Subcutaneous abdominal adipose tissue (tissue), 5 donors: ENCODE measurements at regions not wholly inside any gene's neighbourhood (a gene's known extent, or its start where the extent isn't known, plus 50 kb on each side); places are given as distances from the start of the nearest gene placed in this dataset.

ENCODE experiments used
- H3K27ac ChIP-seq: one replicate; pipeline ENCODE4 v1.7.0; 2013; ENCODE audit warnings: low read depth, mild to moderate bottlenecking, inconsistent platforms, low read length, moderate library complexity
- H3K27me3 ChIP-seq, 5 donors: one replicate each; pipeline ENCODE4 v1.7.0; 2013; ENCODE audit warnings: low read length in 5 of 5, inconsistent platforms in 1 of 5; ENCODE audit not compliant: control insufficient read depth in 5 of 5, insufficient read depth in 4 of 5
- H3K36me3 ChIP-seq, 5 donors: one replicate each; pipeline ENCODE4 v1.7.0; 2013; ENCODE audit warnings: low read length in 5 of 5; ENCODE audit not compliant: control insufficient read depth in 5 of 5, insufficient read depth in 5 of 5
- H3K4me1 ChIP-seq, 5 donors: one replicate each; pipeline ENCODE4 v1.7.0; 2013; ENCODE audit warnings: low read length in 5 of 5, mild to moderate bottlenecking in 3 of 5, moderate library complexity in 1 of 5; ENCODE audit not compliant: control insufficient read depth in 5 of 5, insufficient read depth in 5 of 5
- H3K4me3 ChIP-seq, 5 donors: one replicate each; pipeline ENCODE4 v1.7.0; 2013; ENCODE audit warnings: low read length in 5 of 5, low read depth in 1 of 5
- H3K9ac ChIP-seq, 5 donors: one replicate each; pipeline ENCODE4 v1.7.0; 2013; ENCODE audit warnings: low read length in 5 of 5, mild to moderate bottlenecking in 4 of 5, moderate library complexity in 3 of 5
- H3K9me3 ChIP-seq, 5 donors: one replicate each; pipeline ENCODE4 v1.7.0; 2013; ENCODE audit warnings: low read length in 5 of 5; ENCODE audit not compliant: control insufficient read depth in 5 of 5
- donor health status: healthy.
- donor health status: healthy.
- donor health status: healthy.
- donor health status: healthy.
- donor health status: healthy.

DNA sequence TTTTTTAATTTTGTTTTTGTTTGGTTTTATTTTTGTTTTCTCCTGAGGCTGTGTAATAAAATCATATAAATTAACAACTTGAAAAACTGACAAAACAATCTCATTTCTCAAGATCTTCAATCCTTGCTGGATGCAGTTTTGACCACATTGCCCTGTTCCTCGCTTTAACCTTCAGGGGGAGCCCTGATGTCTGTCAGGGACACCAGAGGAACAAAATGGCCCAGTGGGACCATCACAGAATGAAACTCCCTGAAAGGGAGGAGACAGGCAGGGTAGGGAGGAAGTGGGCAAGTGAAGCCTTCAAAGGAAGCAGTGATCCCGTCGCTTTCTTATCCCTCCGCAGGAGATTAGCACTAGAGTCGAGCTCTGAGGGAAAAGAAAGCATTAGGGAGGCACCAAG lies 274.9 kb upstream of the LDB2 start:
- H3K4me1 ChIP-seq = peaks cover 0 to 8% (median 4%) of the 10 kb centered on the region in 5 donors
- no peaks in the 10 kb centered on the region for H3K9me3 ChIP-seq
- H3K4me3 ChIP-seq = no peak overlapping the region
- no peaks in the 10 kb centered on the region for H3K36me3 ChIP-seq
- no peak overlapping the region for H3K9ac ChIP-seq
- H3K27me3 ChIP-seq = no peaks in the 10 kb centered on the region
- H3K27ac ChIP-seq = no peak overlapping the region

DNA sequence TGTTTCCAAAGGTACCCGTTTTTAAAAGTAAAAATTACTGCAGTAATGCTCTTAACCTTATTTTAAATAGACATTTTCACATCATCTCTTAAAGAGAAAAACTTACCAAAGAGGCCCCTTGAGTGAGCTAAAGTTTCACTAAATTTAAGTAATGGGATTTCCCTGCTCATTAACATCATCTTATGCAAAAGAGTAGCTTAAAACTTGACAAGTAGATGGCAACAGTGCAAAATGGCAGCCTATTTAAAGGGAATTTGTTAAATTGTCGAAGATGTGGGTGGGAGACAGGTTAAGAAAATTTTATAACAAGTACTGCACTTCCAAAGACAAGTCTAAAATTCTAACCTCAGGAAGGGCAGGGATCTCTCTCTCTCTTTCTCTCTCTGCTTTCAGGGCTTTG lies 271.7 kb upstream of the LDB2 start:
- Histone ChIP-seq H3K27ac (no peak overlapping the region), H3K36me3 (no peaks in the 10 kb centered on the region), H3K9me3 (no peaks in the 10 kb centered on the region)

DNA sequence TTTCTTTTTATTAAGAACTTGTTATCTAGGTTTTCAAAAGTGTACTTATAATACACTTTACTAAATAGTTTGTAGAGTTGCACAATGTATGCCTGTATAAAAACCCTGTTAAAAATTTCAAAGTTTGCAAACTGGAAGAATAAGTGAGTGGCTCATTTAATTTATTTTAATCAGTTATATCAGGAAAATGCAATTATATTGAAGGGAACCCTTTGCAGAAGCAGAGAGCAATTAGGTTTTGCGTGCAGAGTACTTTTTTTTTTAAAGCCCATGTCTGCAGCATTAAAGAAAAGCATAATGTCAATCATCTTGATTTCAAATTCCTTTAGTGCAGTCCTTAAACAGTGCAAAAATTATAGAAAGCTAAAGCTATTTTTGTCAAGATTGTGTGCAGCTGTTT lies 271.3 kb upstream of the LDB2 start:
- Histone ChIP-seq H3K36me3 (no peaks in the 10 kb centered on the region), H3K4me1 (peaks cover 0 to 23% (median 16%) of the 10 kb centered on the region in 5 donors), H3K27ac (no peak overlapping the region), H3K4me3 (no peak overlapping the region), H3K27me3 (no peaks in the 10 kb centered on the region), H3K9ac (no peak overlapping the region), H3K9me3 (no peaks in the 10 kb centered on the region)

More for the DNA sequence above, 271.7 kb upstream of the LDB2 start:
- Histone ChIP-seq H3K9ac (no peak overlapping the region), H3K4me1 (peaks cover 0 to 23% (median 16%) of the 10 kb centered on the region in 5 donors), H3K27me3 (no peaks in the 10 kb centered on the region), H3K4me3 (no peak overlapping the region)

DNA sequence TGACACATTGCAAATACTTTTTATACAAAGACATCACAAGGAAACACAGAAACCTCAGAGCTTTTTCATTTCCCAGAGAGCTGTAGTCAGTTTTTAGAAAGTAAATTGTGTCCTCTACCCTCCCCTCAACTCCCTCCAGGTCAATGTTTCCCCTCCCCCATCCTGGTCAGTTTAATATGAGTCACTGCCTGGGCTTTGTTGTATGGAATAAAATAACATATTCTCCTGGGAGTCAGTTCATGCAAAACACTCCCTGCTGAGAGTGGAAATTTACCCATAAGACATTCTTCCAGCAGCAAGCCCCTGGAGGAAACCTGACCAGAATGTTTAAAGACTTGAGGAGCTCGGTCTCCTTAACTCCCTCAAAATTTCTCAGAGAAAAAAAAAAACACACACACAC lies 270.1 kb upstream of the LDB2 start:
- H3K9ac ChIP-seq = no peak overlapping the region
- no peak overlapping the region for H3K4me3 ChIP-seq
- no peaks in the 10 kb centered on the region for H3K9me3 ChIP-seq
- H3K27me3 ChIP-seq = no peaks in the 10 kb centered on the region
- H3K27ac ChIP-seq = no peak overlapping the region
- H3K36me3 ChIP-seq = no peaks in the 10 kb centered on the region
- peaks cover 0 to 23% (median 15%) of the 10 kb centered on the region in 5 donors for H3K4me1 ChIP-seq

DNA sequence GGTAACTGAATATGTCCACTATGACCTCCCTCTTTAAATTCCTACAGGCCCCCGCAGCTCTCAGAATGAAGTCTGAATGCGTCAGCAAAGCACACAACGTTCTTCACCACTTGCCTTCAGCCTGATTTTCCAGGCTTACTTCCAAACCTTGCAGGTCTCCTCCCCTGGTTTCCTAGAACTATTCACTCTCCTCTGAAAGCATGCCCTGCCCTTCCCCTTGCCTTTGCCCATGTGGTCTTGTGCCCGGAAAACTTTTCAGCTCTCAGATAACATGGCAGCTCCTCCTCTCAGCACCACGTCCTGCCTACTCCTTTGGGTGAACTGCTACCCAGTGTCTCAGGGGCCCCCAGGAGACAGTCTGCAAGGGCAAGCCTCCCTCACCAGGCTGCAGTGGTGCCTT lies 268.5 kb upstream of the LDB2 start:
- H3K27ac ChIP-seq = peak overlapping the region; percentile 5
- peaks cover 0 to under 1% (median 0%) of the 10 kb centered on the region in 5 donors for H3K9me3 ChIP-seq
- H3K36me3 ChIP-seq = no peaks in the 10 kb centered on the region
- no peak overlapping the region for H3K9ac ChIP-seq
- H3K27me3 ChIP-seq = no peaks in the 10 kb centered on the region
- peaks cover 0 to 23% (median 13%) of the 10 kb centered on the region in 5 donors for H3K4me1 ChIP-seq
- H3K4me3 ChIP-seq = no peak overlapping the region

DNA sequence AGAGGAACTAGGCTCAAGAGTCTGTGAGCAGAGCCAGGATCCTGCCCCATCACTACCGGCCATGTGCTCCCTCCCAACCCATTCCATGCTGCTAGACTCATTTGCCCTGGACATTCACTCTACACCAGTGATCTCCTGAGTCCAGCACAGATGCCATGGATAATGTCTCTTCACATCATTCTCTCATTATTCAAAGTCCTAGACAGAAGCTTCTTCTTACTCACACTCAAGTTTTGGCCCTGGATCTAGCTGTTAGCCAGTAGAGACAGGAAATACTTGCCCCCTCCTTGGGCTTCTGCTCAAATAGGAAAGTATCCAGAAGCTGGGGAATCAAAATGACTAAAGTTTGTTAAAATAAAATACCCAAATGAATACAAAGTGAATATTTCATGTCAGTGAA lies 266.8 kb upstream of the LDB2 start:
- Histone ChIP-seq H3K4me1 (peaks cover 0 to 23% (median 13%) of the 10 kb centered on the region in 5 donors), H3K27ac (no peak overlapping the region), H3K36me3 (no peaks in the 10 kb centered on the region), H3K4me3 (no peak overlapping the region), H3K9ac (no peak overlapping the region), H3K9me3 (peaks cover 0 to 5% (median 0%) of the 10 kb centered on the region in 5 donors), H3K27me3 (no peaks in the 10 kb centered on the region)

DNA sequence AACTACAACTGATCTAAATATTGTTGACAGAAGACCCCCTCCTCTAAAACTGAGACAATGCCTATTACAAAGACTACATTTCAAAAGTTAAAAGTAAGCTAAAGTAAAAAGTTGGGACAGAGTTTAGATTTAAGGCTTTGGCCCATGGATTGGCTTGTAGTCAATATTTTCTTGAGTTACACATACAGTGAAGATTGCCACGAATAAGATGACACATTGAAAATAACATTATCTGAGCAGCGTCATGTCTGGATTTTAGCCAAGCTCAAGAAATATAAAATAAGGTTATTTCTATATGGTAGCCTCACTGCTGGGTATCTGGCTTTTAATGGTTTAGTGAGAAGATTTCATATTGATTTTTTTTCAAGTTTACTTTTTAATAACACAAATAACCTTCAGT lies 266.2 kb upstream of the LDB2 start:
- Histone ChIP-seq H3K9ac (no peak overlapping the region), H3K4me1 (peaks cover 0 to 23% (median 13%) of the 10 kb centered on the region in 5 donors), H3K9me3 (peaks cover 0 to 5% (median 1%) of the 10 kb centered on the region in 5 donors), H3K36me3 (no peaks in the 10 kb centered on the region), H3K27me3 (no peaks in the 10 kb centered on the region), H3K27ac (no peak overlapping the region), H3K4me3 (no peak overlapping the region)

DNA sequence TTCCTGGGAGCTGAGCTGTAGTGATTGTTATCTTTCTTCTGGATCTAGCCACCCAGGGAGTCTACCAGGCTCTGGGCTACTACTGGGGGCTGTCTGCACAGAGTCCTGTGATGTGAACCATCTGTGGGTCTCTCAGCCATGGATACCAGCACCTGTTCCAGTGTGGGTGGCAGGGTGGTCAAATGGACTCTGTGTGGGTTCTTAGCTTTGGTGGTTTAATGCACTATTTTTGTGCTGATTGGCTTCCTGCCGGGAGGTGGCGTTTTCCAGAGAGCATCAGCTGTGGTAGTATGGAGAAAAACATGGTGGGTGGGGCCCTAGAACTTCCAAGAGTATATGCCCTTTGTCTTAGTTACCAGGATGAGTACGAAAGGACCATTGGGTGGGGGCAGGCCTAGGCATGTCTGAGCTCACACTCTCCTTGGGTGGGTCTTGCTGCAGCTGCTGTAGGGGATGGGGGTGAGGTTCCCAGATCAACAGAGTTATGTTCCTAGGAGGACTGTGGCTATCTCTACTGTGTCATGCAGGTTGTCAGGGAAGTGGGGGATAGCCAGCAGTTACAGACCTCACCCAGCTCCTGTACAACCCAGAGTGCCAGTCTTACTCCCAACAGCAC lies 264.8 kb upstream of the LDB2 start:
- Histone ChIP-seq H3K27me3 (no peaks in the 10 kb centered on the region), H3K4me1 (peaks cover 0 to 17% (median 8%) of the 10 kb centered on the region in 5 donors), H3K9me3 (peaks cover 0 to 5% (median 3%) of the 10 kb centered on the region in 5 donors), H3K27ac (no peak overlapping the region), H3K4me3 (no peak overlapping the region), H3K36me3 (no peaks in the 10 kb centered on the region), H3K9ac (no peak overlapping the region)

DNA sequence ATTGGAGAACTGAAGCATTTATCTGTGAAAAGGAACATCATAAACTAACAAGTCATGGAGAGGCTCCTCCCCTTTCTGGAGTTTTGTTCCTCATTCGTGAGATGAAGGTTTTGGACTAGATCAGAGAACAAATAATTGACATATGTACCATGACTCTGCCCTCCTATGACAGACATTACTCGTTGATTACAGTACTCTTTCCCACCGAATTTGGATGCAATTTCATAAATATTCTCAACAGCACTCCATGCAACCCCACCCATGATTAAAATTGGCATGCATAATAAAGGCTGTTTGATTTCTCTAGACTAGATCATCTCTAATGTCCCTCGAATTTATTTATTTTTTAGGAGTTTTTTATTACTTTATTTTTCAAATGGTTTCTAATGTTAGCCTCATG lies 258.9 kb upstream of the LDB2 start:
- Histone ChIP-seq H3K36me3 (no peaks in the 10 kb centered on the region), H3K9me3 (peaks cover 0 to 5% (median 3%) of the 10 kb centered on the region in 5 donors), H3K27me3 (no peaks in the 10 kb centered on the region), H3K4me3 (no peak overlapping the region), H3K9ac (no peak overlapping the region), H3K4me1 (no peaks in the 10 kb centered on the region), H3K27ac (no peak overlapping the region)

DNA sequence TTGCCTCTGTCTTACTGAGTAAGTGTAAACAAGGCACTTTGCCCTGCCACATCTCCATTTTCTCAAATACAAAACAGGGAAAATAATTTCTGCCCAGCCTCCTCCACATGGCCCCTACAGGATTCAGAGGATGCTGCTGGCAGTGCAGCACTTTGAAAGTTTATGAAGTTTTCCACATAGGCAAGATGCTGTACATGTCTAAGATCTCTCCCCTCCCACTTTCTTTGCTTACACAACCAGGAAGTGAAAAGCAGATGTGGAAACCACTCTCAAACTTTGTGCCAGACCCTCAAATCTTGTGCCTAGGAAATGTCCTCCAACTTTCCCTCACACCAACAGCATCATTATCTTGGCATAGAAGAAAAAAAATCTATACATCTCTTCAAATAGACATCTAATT lies 257.0 kb upstream of the LDB2 start:
- Histone ChIP-seq H3K27me3 (no peaks in the 10 kb centered on the region), H3K4me3 (no peak overlapping the region), H3K9me3 (peaks cover 0 to 3% (median 0%) of the 10 kb centered on the region in 5 donors), H3K36me3 (no peaks in the 10 kb centered on the region), H3K4me1 (no peaks in the 10 kb centered on the region), H3K9ac (no peak overlapping the region), H3K27ac (no peak overlapping the region)
